BE2C (cell line): ENCODE measurements at regions not wholly inside any gene's neighbourhood (a gene's known extent, or its start where the extent isn't known, plus 50 kb on each side); places are given as distances from the start of the nearest gene placed in this dataset.

Experiments
- DNase-seq: peaks from one replicate; pipeline ENCODE4 v3.0.0-alpha.2; 2020
- H3K27me3 ChIP-seq: fragments of 250-450 bp; sonication (Bioruptor Pico); 2 replicates; pipeline ENCODE4 v1.5.1; 2020; ENCODE audit warnings: mild to moderate bottlenecking
- H3K36me3 ChIP-seq: fragments of 250-450 bp; sonication (Bioruptor Pico); 2 replicates; pipeline ENCODE4 v1.5.1; 2020; ENCODE audit warnings: mild to moderate bottlenecking
- H3K4me1 ChIP-seq: fragments of 250-450 bp; sonication (Bioruptor Pico); 2 replicates; pipeline ENCODE4 v1.5.1; 2020
- H3K4me3 ChIP-seq: 2 replicates; pipeline ENCODE4 v1.5.1; 2011; ENCODE audit warnings: low read depth, low read length
- H3K9me3 ChIP-seq: fragments of 250-450 bp; sonication (Bioruptor Pico); 2 replicates; pipeline ENCODE4 v1.5.1; 2020
- TF ChIP-seq, protein P1 (sequence below): IDR thresholded peaks from 2 replicates; pipeline ENCODE4 v1.5.1; 2012; ENCODE audit warnings: mild to moderate bottlenecking, low read depth, low read length

DNA sequence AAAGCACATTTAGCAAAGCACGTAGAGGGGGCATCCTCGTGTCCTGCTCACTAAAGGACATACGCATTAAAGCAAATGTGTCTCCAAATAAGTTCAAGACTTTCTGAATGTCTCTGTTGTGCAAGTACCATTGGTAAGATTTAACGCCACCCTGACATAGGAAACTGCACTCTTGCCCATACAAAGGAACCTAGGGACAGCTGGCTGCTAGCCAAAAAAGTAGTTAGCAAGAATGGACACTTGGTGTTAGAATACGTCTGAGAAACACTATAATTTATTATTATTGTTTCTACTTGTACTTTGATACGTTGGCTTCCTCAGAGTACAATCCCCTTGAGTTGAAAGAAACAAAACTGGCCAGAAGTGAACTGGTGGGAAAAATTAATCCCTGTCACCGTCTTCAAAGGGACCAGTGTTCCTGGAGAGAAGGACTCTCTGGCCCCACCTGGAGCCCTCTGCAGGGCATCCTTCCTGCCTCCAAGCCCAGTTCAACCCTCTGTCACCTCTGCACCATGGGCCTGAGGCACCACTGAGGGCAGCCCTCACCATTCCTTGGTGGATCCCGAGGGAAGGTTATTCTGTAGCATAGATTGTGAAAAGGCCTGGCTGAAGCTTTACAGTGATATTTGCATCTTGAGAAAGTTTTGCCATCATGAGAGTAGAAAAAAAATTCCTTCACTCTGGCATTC is 51.4 kb upstream of the APCDD1 start:
- no peak for DNase-seq
- H3K4me3 ChIP-seq: no peak overlapping the region
- H3K27me3 ChIP-seq: no peaks in the 10 kb centered on the region; the same call in 1 of the 2 replicates
- no peaks in the 10 kb centered on the region for H3K4me1 ChIP-seq
- H3K36me3 ChIP-seq: no peaks in the 10 kb centered on the region
- H3K9me3 ChIP-seq: no peaks in the 10 kb centered on the region
- TF ChIP-seq, protein P1, sequence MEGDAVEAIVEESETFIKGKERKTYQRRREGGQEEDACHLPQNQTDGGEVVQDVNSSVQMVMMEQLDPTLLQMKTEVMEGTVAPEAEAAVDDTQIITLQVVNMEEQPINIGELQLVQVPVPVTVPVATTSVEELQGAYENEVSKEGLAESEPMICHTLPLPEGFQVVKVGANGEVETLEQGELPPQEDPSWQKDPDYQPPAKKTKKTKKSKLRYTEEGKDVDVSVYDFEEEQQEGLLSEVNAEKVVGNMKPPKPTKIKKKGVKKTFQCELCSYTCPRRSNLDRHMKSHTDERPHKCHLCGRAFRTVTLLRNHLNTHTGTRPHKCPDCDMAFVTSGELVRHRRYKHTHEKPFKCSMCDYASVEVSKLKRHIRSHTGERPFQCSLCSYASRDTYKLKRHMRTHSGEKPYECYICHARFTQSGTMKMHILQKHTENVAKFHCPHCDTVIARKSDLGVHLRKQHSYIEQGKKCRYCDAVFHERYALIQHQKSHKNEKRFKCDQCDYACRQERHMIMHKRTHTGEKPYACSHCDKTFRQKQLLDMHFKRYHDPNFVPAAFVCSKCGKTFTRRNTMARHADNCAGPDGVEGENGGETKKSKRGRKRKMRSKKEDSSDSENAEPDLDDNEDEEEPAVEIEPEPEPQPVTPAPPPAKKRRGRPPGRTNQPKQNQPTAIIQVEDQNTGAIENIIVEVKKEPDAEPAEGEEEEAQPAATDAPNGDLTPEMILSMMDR: no peak

DNA sequence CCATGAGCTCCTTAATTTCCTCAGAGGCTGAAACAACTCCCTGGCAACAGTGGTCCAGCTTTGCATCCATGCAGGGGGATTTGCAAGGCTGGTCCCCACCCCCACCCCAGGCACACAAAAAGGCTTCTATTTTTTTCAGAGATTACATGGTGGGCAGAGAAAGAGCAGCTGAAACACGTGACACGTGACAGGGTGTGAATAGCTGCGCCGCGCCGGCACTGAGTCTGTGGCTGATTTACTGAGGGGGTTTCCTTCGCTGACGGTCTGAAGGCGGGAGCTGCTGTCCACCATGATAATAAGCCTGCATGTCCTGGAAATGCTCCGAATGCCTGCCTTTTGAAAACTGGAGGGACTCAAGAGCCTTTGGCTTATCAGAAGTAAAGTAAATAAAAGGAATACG is 50.7 kb upstream of the APCDD1 start:
- Histone ChIP-seq H3K36me3 (no peaks in the 10 kb centered on the region), H3K4me3 (no peak overlapping the region), H3K27me3 (no peaks in the 10 kb centered on the region; the same call in 1 of the 2 replicates), H3K9me3 (no peaks in the 10 kb centered on the region), H3K4me1 (no peaks in the 10 kb centered on the region)
- DNase-seq: no peak
- TF ChIP-seq, protein P1: no peak

DNA sequence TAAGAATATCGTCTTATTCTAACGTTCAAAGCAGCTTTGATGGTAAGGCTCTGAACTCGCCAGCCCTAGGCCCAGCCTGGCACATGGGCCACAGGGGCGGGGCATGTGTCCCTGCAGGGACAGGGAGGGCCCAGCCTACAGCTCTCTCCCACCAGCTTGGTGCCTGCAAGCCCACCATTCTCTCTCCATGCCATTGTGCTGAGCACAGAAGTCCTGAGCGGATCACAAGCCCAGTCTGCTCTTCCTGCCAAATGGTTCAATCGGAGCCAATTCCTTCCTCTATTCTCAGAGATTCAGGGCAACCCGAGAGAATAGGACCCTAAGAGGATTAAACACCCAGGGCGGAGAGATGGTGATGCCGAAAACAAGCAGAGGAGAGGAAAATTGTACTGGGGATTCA is 50.3 kb upstream of the APCDD1 start:
- H3K9me3 ChIP-seq: no peaks in the 10 kb centered on the region
- H3K36me3 ChIP-seq: no peaks in the 10 kb centered on the region
- no peak for DNase-seq
- TF ChIP-seq, protein P1: no peak
- no peak overlapping the region for H3K4me3 ChIP-seq
- no peaks in the 10 kb centered on the region for H3K4me1 ChIP-seq
- no peaks in the 10 kb centered on the region; the same call in 1 of the 2 replicates for H3K27me3 ChIP-seq
